NCI-H774 (cell line): ENCODE measurements at regions not wholly inside any gene's neighbourhood (a gene's known extent, or its start where the extent isn't known, plus 50 kb on each side); places are given as distances from the start of the nearest gene placed in this dataset.

Experiments
- DNase-seq: peaks from one replicate; lab custom pipeline; 2025; lab: John Stamatoyannopoulos, UW

DNA sequence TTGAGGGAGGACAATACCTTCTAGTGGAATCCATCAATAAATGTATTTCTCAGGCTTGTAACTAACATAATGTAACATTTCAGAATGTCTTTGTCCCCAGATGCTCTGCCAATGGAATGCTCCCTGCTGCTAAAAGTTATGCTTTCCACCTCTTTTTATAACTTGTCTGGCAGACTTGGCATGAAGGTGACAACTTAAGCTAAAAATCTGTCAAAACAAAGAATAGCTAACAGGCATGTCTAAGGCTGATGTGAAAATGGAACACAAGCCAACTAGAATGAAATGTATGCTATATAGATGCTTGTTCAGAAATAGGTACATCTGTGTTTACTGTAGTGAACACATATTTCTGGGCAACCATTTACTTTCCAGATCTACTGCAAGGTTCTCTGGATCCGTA lies 467.9 kb downstream of the MRPL39 start:
- DNase-seq = no peak

DNA sequence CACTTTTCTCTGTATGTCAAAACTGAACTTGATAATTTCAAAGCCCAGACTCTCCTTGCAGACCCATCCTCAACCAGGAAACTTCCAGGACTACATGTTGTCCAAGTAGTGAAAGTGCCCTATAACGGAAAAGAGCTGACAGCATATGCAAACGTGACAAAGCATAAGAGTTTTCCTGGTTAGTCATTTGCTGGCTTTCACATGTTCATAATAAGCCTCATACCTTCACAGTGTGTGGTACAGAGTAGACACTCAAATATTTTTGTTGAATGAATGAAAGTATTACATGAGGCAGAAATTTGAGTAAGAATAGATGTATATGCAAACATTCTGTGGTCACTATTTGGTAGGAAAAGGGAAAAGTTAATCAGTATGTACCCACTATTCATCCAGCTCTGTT lies 473.3 kb downstream of the MRPL39 start:
- DNase-seq = no peak

DNA sequence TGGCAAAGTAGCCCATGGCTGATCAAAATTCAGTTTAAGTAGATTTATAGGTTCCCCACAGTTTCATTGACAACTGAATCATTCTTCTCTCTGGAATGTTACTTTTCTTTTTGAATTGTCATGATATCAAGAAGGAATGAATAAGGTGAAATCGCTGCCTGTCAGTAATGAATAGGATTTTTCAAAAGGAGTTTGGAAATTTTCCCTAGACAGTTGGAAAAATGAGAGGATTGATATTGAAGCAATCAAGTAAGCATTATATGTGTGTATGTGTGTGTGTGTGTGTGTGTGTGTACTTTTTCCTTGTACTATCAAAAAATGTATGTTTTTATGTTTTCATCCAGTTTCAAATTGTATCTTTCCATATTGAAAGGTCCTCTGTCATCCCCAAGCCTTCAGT lies 479.5 kb downstream of the MRPL39 start:
- no peak for DNase-seq

DNA sequence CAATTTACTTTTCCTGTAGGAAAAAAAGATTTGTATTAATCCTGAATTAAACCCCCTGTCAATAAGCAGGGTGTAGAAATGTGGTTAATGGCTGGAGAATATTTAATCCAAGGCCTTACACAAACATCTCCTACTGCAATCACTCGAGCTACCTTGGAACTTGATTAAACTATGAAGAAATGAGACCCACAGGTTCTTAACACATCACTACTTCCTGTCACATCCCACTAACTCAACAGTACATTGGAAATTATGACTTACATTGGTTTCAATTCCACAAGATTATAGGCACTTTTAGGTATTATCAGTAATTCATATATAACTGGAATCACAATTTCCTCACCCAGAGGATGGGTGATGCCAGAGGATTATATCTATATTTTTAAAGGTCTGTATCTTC lies 480.3 kb downstream of the MRPL39 start:
- DNase-seq = no peak

DNA sequence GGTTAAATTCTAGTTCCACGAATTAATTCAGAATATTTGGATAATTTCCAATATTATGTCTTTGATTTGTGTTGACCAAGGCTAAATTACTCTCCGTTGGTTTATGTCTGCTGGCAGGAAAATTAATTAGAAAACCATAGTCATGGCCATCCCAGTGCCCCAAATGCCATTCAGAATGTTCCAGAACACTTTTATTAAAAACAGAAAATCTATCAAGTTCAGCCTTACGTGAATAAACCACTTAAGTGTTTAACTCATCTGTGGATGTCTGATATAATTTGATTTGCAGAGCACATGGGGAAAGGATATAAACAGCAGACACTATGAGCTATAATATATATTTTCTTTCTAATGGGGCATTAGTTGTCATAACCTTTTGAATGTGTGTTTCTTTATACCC lies 480.7 kb downstream of the MRPL39 start:
- no peak for DNase-seq

DNA sequence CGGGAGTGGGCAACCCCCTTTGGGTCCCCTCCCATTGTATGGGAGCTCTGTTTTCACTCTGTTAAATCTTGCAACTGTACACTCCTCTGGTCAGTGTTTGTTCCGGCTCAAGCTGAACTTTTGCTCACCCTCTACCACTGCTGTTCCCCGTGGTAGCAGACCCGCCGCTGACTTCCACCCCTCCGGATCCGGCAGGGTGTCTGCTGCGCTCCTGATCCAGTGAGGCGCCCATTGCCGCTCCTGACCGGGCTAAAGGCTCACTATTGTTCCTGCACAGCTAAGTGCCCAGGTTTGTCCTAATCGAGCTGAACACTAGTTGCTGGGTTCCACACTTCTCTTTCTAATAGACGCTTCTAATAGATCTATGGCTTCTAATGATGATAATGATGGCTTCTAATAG lies 488.6 kb downstream of the MRPL39 start:
- DNase-seq = no peak

DNA sequence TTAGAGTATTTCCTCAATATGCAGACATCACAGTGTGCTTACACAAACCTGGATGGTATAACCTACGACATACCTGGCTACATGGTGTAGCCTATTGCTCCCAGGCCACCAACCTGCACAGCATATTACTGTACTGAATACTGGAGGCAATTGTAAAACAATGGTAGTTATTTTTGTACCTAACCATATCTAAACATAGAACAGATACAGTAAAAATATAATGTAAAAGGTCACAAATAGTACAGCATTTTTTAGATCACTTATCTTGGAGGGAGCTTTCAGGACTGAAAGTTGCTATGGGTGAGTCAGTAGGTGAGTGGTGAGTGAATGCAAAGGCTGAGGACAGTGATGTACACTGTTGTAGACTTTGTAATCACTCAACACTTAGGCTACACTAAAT lies 492.3 kb downstream of the MRPL39 start:
- no peak for DNase-seq

DNA sequence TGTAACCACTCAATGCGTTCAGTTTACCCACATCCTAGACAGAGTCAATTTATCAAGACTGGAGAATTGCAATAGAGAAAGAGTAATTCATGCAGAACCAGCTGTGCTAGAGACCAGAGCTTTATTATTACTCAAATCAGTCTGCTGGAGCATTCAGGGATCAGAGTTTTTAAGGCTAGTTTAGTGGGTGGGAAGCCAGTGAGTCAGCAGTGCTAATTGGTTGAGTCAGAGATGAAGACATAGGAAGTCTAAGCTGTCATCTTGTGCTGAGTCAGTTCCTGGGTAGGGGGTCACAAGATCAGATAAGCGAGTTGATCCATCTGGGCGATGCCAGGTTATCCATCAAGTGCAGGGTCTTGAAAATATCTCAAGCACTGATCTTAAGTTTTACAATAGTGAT lies 499.6 kb downstream of the MRPL39 start:
- no peak for DNase-seq

DNA sequence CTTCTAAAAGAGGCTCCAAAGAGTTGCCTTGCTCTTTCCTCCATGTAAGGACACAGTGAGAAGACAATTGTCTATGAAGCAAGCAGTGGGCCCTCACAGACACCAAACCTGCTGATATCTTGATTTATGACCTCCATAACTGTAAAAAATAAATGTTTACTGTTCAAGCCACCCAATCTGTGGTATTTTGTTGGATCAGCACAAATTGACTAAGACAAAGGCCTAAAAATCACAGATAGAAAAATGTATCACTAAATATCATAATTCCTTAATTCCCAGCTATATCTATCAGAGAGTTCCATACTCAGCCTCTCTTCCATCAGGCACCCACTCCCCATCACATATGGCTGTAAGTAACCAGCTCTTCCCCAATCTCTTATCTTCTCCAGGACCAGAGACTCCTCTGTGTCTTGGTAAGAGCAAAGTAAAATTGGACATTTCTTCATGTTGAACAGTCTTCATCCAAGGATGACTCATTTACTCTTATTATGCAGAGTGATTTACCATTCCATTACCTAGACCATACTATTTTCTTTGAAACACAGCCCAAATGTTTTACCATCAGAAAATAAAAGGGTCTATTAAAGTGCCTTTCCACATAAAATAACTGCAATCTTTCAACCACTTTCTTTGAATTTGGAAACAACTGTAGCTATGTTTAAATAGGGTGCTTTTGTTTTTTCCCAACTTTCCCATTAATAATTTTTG lies 503.6 kb downstream of the MRPL39 start:
- no peak for DNase-seq

DNA sequence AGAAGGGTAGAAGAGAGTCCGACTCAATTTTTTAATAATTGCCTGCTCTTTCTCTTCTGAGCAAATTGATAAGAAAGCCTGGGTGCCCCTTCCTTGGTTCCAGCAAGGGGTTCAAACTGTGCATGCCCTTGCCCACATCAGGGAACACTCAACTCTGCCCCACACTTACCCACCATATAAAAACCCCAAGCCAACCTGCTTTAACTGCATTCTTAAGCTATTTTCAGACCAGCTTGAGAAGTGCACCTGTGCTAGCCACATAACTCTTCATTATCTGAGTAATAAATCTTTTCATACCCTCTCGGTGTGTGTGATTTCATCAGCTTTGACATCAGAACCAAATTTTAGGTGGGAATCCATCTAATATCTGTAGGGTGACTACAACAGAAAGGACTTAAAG lies 509.6 kb downstream of the MRPL39 start:
- DNase-seq = no peak

DNA sequence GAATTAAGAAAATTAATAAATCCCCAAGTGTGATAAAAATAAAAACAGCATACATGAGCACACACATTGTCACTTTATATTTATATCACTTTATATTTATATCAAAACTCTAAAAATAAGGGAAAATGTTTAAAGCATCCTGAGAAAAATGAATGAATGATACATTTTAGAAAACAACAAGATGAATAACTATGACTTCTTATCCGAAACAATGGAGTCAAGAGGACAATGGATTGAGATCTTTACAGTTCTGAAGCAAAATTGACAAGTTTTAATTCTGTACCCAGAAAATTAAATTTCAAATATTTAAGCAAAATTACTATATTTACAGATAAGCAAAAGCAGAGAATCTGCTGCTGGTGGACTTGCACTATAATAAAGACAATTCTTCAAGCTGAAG lies 512.6 kb downstream of the MRPL39 start:
- DNase-seq = no peak

DNA sequence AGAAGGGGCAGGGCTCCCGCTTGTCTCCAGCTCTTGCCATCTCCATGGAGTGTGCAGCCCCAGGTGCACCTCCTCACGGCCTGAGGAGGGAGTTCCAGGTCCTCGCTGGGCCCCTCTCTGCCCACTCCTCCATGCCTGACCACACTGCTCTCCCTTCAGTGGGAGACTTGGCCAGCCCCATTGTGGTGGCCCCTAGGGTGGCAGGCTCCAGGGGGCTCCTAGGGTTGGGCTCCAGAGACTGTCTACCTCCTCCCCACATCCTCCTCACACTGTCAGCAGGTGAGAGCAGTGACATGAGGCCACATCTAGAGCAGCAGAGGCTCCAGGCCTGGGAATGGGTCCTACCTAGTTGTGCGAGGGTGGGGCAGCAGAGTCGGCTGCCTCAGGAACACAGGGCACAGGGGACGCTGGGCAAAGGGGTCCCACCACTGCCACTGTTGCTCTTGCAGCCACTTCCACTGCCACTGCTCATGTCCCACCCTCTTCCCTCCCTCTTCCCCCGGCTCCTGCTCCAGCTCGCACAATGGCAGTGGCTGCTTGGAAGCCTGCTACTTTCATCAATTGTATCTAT lies 514.8 kb downstream of the MRPL39 start:
- DNase-seq = no peak

DNA sequence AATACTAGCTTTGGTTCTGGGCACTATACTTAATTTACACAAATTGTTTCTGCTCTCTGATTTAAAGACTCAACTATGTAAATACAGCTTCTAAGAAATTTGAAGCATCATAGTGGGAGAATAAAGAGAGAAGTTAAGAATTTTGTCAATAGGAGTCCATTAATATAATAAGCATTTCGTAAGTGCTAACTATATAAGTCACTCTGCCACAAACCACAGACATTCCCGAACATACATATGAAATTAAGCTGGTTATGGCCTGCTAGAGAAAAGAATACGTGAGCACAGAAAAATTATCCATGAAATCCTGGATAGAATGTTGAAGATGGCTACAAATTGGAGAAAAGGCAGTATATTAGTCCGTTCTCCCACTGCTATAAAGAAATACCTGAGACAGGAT lies 526.2 kb downstream of the MRPL39 start:
- DNase-seq = no peak

DNA sequence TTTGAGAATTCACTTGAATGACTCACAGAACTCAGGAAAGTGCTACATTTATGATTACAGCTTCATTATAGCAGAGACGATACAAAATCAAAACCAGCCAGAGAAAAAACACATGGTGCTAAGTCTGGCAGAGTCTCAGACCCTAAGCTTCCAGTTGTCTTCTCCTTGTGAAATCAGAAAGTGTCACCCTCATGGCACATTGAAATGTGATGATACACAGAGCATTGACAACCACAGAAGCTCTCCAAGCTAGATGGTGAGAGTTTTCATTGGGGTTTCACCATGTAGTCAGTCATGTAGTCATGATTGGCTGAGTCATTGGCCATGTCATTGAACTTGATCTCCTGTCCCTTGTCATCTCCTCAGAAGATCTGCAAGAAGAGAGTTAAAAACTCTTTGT lies 526.6 kb downstream of the MRPL39 start:
- DNase-seq = no peak

DNA sequence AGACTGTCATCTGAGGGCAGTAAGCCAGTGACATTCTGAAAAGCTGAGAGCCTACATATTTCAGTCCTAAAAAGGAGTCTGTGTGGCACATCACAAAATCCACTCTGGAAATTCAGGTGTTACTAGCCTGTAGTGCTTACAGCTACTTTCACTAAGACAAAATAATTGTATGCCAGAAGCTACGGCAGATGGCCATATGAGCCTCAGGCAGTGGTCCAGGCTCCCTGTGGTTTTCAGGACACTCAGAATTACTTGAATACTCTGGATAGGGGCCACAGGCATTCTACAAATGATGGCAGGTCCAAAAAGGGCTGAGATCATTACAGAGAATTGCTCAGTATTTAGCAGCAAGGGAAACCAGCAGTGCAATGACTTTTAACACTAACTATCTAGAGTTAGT lies 527.1 kb downstream of the MRPL39 start:
- no peak for DNase-seq

DNA sequence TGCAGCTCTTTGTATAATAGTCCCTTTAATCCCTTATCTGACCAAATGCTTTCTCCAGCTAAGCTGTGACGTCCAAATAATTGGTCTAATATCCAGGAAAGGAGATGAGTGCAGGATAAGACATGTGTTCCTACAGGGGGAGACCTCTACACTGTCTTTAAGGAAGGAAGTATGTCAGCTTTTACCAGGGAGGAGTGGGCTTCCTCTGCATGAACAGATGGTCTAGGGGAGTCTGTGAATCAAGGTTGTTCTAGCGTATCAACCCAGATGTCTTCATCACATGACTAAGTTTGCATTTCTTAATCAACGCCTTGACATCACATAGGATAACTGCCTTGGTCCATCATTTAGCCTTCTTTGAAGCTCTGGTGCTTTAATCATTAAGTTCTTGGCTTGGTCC lies 528.2 kb downstream of the MRPL39 start:
- DNase-seq = no peak

DNA sequence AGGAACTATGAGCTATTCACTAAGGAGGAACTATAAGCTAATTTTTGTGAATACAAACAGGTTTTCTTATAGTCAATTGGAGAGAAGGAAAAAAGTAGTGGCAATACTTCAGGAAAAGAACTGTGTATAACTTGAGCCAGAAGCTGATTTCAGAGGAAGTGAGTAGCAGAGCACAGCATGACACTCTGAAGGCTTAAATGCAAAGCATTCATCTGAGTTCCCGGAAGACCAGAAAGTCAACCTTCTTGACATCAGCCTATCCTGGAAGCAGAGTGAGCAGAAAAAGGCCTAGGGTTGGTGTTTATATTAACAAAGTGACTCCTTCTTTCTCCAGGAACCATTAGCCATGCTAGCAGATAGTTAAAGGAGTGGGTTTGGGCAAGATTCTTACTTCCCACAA lies 545.2 kb downstream of the MRPL39 start:
- DNase-seq = no peak

DNA sequence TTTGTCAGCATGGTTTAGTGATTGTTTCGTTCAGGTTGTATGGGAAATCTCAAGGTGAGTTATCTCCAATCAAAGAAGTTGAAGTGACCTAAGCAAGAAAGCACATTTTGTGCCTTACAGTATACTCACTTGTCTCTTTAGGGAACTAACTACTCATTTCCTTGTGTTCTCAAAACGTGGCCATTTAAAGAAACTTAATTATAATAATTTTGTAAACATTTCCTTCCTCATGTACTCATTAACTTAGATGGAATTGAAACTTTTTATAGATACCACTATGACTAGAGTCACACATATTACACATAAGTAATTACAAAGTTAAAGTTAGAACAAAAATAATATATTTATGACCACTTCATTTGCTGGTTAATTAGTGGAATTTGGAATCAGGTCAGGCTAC lies 552.6 kb downstream of the MRPL39 start:
- no peak for DNase-seq

DNA sequence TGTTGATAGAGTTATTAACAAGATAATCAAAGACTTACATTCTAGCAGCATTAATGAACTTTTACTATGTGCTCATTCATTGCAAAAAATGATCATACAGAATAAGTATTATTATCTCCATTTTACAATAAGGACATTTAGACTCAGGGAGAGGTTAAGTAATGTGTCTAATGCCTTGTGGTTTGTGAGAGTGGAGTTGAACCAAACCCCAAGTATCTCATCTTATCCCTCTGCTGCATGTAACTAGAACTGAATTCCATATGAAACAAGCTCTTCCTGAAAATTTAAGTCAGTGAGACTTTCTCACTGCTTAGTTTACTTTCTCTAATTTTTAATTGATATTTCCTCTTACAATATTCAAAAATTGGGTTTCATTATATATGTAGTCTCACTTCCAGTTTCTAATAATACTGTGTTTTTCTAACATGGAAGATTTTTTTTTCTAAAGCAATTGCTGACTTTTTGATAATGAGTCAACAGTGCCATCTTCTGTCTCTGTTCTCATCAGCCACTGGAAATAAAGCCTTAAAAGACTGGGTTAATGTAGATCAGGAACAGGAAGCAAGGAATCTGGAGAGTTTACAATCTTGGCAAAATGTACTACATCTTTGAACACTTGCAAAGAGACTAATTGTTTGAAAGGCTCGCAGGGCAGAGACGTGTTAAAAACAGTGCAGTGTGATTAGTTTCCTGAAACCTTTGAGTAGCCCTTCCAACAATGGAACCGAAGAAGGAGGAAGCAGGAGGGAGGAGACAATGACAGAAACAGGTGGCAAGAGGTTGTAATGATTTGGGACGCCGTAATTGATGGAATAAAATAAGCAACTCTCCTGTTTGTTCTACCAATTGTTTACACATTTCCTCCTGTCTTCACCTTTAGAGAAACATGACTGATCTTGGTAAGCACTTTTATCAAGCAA lies 567.6 kb downstream of the MRPL39 start:
- DNase-seq = peak; percentile 35

DNA sequence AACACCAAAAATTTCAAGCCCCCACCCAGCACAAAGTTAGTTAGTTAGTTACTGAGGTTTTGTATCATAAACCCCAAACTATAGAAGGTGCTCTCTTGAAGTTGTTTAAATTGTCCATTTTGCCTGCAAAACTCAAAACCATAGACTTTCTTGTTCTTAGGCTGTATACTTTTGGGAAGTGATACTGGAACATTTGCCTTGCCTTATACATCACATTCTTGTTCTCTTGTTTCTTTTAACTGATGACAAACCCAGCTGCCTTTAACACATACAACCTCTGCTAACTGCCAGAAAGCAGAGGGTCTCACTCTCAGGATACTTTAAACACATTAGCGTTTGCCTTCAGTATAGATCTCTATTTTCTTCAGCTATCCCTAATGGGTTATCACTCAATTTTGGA lies 570.5 kb downstream of the MRPL39 start:
- no peak for DNase-seq

DNA sequence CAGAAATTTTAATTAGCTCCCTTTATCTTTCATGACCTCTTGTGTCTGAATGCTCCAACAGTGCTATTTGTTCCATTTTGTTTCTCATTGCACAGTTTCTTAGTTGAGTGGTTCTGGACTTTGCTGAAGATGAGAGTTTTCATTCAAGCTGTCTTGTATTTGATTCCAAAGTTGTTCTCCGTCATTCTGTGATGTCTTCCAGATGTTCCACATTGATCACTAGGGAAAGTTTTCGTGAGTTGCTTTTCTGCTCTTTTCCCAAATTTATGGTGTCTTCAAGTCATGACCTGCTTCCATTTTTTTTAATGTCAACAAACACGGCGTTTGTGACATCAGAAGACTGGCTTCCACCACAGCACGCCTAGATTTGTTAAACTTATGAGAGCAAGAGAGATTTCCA lies 575.5 kb downstream of the MRPL39 start:
- no peak for DNase-seq

DNA sequence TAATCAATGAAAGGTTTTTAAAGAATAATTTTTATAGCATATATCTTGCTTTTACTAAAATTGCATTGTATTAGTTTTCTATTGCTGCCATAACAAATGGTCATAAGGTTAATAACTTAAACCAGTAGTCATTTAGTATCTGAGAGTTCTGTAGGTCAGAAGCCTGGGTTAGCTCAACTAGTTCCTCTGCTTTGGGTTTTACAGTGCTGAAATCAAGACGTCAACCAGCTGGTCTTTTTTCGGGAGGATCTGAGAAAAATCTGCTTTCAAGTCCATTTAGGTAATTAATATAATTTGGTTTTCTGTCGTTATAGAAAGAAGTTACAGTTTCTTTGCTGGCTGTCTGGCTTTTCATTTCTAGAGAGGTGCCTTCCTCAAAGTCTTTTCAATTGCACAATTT lies 577.7 kb downstream of the MRPL39 start:
- DNase-seq = no peak

DNA sequence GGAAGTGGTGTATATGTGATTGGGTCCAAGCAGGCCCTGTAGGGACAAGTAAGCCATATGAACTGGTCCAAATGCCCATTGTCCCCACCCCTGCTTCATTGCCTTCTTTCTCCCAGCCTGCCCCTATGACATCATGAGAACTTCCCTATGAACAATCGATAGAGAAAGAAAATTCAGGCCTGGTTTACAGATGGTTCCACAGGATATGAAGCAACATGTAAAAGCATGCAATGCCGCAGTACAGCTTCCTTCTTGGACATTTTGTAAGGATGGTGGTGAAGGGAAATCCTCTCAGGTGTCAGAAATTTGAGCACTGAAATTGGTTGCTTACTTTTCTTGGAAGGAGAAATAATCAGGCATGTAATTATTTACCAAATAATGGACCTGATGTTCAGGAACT lies 581.7 kb downstream of the MRPL39 start:
- DNase-seq = no peak
